ENCODE measurements at regions not wholly inside any gene's neighbourhood (a gene's known extent, or its start where the extent isn't known, plus 50 kb on each side); places are given as distances from the start of the nearest gene placed in this dataset.

DNA sequence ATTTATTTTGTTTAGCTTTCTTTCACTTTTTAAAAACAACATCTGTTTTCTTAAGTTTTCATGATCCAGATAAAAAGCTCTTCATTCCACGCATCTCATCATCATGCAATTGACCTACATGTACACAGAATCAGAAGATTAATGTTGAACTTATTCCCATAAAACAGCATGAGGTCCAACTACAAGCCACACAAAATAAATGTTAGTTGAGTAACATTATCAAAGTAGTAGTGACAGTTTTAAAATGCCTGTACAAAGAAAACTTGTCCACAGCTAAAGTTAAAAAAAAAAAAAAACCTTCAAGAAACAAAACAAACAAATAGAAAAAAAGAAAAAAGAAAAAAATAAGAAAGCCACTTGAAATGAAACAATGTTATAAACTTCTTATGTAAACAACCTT lies 846.3 kb downstream of the TLE1 start:
- no peak for TF ChIP-seq POLR2A (IDR thresholded peaks at IDR 0.05)
- TF ChIP-seq EP300 (IDR thresholded peaks at IDR 0.05): no peak
- TF ChIP-seq CTCF (IDR thresholded peaks at IDR 0.05): no peak
- TF ChIP-seq POLR2AphosphoS5 (IDR thresholded peaks at IDR 0.05): no peak

Data from sigmoid colon (tissue), 4 donors.